ENCODE measurements at regions not wholly inside any gene's neighbourhood (a gene's known extent, or its start where the extent isn't known, plus 50 kb on each side); places are given as distances from the start of the nearest gene placed in this dataset.

DNA sequence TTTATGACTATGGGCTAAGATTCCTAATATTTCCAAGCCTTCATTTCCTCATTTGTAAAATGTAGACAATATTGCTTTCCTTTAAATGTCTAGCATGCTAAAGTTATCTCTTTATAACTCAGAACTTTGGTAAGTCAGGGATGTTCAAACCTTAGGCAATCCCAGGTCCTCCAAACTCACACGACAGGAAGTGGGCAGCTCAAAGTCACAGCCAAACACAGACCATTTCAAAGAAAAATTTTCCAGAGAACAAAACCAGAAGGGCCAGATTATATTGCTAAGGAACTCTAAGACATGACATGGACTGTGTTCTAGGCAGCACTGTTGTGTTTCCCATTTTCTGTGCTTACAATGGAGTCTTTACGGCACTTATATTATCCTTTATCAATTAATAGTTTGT lies 87.8 kb upstream of the DYNC1I1 start:
- DNase-seq (ENCODE audit: low read depth), result no peak
- H3K4me3 ChIP-seq (ENCODE audit: low read depth, low read length), result no peak overlapping the region
- TF ChIP-seq, protein P1, sequence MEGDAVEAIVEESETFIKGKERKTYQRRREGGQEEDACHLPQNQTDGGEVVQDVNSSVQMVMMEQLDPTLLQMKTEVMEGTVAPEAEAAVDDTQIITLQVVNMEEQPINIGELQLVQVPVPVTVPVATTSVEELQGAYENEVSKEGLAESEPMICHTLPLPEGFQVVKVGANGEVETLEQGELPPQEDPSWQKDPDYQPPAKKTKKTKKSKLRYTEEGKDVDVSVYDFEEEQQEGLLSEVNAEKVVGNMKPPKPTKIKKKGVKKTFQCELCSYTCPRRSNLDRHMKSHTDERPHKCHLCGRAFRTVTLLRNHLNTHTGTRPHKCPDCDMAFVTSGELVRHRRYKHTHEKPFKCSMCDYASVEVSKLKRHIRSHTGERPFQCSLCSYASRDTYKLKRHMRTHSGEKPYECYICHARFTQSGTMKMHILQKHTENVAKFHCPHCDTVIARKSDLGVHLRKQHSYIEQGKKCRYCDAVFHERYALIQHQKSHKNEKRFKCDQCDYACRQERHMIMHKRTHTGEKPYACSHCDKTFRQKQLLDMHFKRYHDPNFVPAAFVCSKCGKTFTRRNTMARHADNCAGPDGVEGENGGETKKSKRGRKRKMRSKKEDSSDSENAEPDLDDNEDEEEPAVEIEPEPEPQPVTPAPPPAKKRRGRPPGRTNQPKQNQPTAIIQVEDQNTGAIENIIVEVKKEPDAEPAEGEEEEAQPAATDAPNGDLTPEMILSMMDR (IDR thresholded peaks at IDR 0.05; ENCODE audit: control insufficient read depth, extremely low read depth, insufficient read depth), result no peak

DNA sequence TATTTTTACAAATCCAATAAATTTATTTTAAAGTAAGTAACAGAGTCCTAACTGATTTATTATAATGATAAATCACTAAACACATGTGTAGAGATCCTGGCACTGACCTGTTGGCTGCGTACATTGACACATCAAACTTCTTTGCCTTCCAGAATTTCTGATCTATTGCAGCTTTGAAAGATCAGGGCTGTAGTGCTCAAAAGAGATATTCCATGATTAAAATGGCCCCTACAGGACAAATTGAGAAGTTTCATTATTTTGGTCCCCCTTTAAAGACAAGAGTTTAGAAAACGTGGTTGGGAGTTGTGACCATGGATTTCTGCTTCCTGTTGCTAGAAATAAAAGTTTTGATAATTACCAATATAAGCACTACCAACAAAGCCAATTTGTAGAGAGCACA lies 87.7 kb upstream of the PDK4 start:
- no peak for DNase-seq (ENCODE audit: low read depth)
- TF ChIP-seq, protein P1 (IDR thresholded peaks at IDR 0.05; ENCODE audit: control insufficient read depth, extremely low read depth, insufficient read depth), result peak; percentile 61
- H3K4me3 ChIP-seq (ENCODE audit: low read depth, low read length), result no peak overlapping the region

DNA sequence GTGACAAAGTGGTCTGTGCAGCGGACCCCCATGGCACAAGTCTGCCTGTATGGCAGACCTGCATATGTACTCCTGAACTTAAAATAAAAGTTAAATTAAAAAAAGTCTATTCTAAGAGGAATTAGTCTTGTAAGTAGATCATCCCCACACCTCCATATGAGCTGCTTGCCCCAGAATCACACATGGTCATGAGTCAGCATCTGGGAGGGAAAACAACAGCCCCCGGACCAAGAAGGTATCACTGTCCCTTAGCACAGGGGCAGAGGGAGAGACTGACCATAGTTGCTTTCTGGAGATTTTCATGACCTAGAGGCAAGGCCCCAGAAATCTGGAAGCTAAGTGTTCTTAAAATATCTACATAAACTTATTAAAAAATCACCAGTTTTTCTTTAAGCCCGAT lies 86.6 kb upstream of the PDK4 start:
- no peak overlapping the region for H3K4me3 ChIP-seq (ENCODE audit: low read depth, low read length)
- no peak for DNase-seq (ENCODE audit: low read depth)
- TF ChIP-seq, protein P1 (IDR thresholded peaks at IDR 0.05; ENCODE audit: control insufficient read depth, extremely low read depth, insufficient read depth), result no peak

DNA sequence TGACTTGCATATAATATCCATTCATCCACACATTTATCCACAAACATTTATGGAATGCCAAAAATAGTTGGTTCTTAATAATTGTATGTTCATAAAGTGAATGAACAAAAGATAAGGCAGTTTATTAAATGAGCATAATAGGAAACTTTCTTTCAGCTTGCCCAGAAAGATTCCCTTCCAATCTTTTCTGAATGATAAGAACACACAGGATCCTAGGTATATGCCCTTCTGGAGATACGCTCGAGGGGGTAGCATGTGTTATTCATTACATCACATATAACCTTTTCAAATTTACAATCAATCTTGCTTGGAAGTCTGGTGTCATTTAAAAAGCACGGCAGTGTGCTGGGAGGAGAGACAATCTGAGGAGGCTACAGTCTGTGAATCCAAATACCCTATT lies 80.4 kb upstream of the PDK4 start:
- TF ChIP-seq, protein P1 (IDR thresholded peaks at IDR 0.05; ENCODE audit: control insufficient read depth, extremely low read depth, insufficient read depth), result no peak
- no peak for DNase-seq (ENCODE audit: low read depth)
- H3K4me3 ChIP-seq (ENCODE audit: low read depth, low read length), result no peak overlapping the region

DNA sequence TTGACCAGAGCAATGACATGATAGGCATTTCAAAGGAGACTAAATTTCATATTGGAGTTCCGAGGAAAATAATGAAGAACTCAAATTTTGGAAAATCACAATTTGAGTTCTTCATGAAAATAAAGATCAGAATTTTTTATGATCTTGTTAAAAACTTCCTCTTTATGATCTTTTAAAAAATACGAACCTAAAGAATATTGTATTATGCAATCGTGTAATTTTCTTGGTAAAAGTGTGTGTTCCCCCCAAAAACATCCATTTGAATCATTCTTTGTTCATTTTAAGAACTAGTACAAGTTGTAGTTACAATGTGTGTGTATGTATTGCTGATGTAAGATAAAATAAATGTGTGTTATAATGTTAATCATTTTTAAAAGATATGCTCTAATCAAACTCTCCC lies 79.3 kb upstream of the PDK4 start:
- no peak for DNase-seq (ENCODE audit: low read depth)
- TF ChIP-seq, protein P1 (IDR thresholded peaks at IDR 0.05; ENCODE audit: control insufficient read depth, extremely low read depth, insufficient read depth), result no peak

DNA sequence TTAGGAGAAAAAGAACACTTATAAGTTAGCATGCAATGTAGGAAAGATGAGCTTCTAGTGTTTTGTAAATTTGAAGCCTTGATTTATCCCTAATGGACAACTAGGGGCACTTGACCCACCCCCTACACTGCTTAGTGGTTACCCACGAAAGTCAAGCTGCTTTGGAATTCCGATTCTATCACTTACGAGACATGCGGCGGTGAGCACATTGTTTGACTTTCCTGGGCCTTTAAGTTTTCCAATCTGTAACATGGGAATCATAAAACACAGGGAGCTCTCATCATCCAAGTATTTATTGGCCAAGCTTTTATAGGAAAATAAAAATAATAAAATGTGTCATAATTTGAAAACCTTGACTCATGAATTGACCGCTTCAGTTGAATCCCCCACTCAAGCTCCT lies 78.7 kb upstream of the PDK4 start:
- TF ChIP-seq, protein P1 (IDR thresholded peaks at IDR 0.05; ENCODE audit: control insufficient read depth, extremely low read depth, insufficient read depth), result no peak
- H3K4me3 ChIP-seq (ENCODE audit: low read depth, low read length), result no peak overlapping the region
- DNase-seq (ENCODE audit: low read depth), result no peak

More for the DNA sequence above, 79.3 kb upstream of the PDK4 start:
- no peak overlapping the region for H3K4me3 ChIP-seq (ENCODE audit: low read depth, low read length)

DNA sequence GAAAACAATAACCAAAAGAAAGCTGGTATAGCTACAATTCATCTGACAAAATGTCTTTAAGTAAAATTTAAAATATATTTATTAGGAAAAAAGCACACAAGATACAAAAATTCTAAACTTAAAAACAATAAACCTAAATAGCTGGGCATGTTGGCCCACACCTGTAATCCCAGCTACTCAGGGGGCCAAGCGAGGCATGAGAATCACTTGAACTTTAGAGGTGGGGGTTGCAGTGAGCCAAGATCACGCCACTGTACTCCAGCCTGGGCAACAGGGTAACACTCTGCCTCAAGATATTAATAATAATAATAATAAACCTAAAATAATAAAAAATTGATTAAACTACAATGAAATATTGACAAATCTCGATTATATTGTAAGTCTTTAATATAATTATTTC lies 77.8 kb upstream of the PDK4 start:
- H3K4me3 ChIP-seq (ENCODE audit: low read depth, low read length), result no peak overlapping the region
- TF ChIP-seq, protein P1 (IDR thresholded peaks at IDR 0.05; ENCODE audit: control insufficient read depth, extremely low read depth, insufficient read depth), result no peak
- DNase-seq (ENCODE audit: low read depth), result no peak

All from LNCaP clone FGC (cell line).